H9 (cell line): ENCODE measurements at regions not wholly inside any gene's neighbourhood (a gene's known extent, or its start where the extent isn't known, plus 50 kb on each side); places are given as distances from the start of the nearest gene placed in this dataset.

Source experiments
- DNase-seq: peaks from one replicate; pipeline ENCODE4 v3.0.0-alpha.2; 2017
- H2AFZ ChIP-seq: one replicate; pipeline ENCODE4 v1.6.1; 2013; ENCODE audit warnings: mild to moderate bottlenecking, low read length, control low read depth, moderate library complexity
- H2AK5ac ChIP-seq: 2 replicates; pipeline ENCODE4 v1.6.1; 2013; ENCODE audit warnings: low read length, control low read depth, mixed read lengths; ENCODE audit not compliant: insufficient read length
- H2BK120ac ChIP-seq: one replicate; pipeline ENCODE4 v1.6.1; 2013; ENCODE audit warnings: low read depth, mild to moderate bottlenecking, low read length, control low read depth, inconsistent platforms; ENCODE audit not compliant: poor library complexity, severe bottlenecking
- H2BK12ac ChIP-seq: 2 replicates; pipeline ENCODE4 v1.6.1; 2013; ENCODE audit warnings: low read length, control low read depth, mixed read lengths, low read depth; ENCODE audit not compliant: insufficient read length
- H2BK15ac ChIP-seq: 2 replicates; pipeline ENCODE4 v1.6.1; 2013; ENCODE audit warnings: low read depth, low read length, control low read depth
- H2BK20ac ChIP-seq: one replicate; pipeline ENCODE4 v1.6.1; 2013; ENCODE audit warnings: low read depth, mild to moderate bottlenecking, low read length, control low read depth, inconsistent platforms; ENCODE audit not compliant: poor library complexity, severe bottlenecking
- H2BK5ac ChIP-seq: 2 replicates; pipeline ENCODE4 v1.6.1; 2013; ENCODE audit warnings: low read length, control low read depth, mixed read lengths; ENCODE audit not compliant: insufficient read length
- H3K14ac ChIP-seq: 2 replicates; pipeline ENCODE4 v1.6.1; 2013; ENCODE audit warnings: low read length, control low read depth; ENCODE audit not compliant: insufficient read depth
- H3K18ac ChIP-seq: 2 replicates; pipeline ENCODE4 v1.6.1; 2013; ENCODE audit warnings: low read depth, mild to moderate bottlenecking, mixed read lengths, low read length, control low read depth; ENCODE audit not compliant: insufficient read length
- H3K23ac ChIP-seq: 2 replicates; pipeline ENCODE4 v1.6.1; 2013; ENCODE audit warnings: low read length, control low read depth, mixed read lengths, low read depth; ENCODE audit not compliant: insufficient read length
- H3K23me2 ChIP-seq: 2 replicates; pipeline ENCODE4 v1.6.1; 2013; ENCODE audit warnings: low read depth, mild to moderate bottlenecking, mixed read lengths, low read length, control low read depth; ENCODE audit not compliant: insufficient read length, poor library complexity, severe bottlenecking
- H3K27ac ChIP-seq: 2 replicates; pipeline ENCODE4 v1.5.1; 2013; ENCODE audit warnings: low read length, control low read depth, mixed read lengths, low read depth; ENCODE audit not compliant: insufficient read length
- H3K27me3 ChIP-seq: 2 replicates; pipeline ENCODE4 v1.6.1; 2013; ENCODE audit warnings: low read length, control low read depth, inconsistent platforms; ENCODE audit not compliant: insufficient read depth
- H3K4ac ChIP-seq: 2 replicates; pipeline ENCODE4 v1.6.1; 2013; ENCODE audit warnings: low read depth, mild to moderate bottlenecking, control low read depth, inconsistent platforms, low read length, moderate library complexity
- H3K4me1 ChIP-seq: 2 replicates; pipeline ENCODE4 v1.6.1; 2013; ENCODE audit warnings: low read length, control low read depth, inconsistent platforms; ENCODE audit not compliant: insufficient read depth
- H3K4me2 ChIP-seq: 2 replicates; pipeline ENCODE4 v1.6.1; 2013; ENCODE audit warnings: low read length, control low read depth, mixed read lengths; ENCODE audit not compliant: insufficient read length, insufficient read depth
- H3K56ac ChIP-seq: 2 replicates; pipeline ENCODE4 v1.6.1; 2013; ENCODE audit warnings: low read depth, mild to moderate bottlenecking, mixed read lengths, low read length, control low read depth; ENCODE audit not compliant: insufficient read length
- H3K79me1 ChIP-seq: 2 replicates; pipeline ENCODE4 v1.6.1; 2013; ENCODE audit warnings: low read depth, mild to moderate bottlenecking, moderate library complexity, low read length, control low read depth, inconsistent platforms; ENCODE audit not compliant: insufficient read depth, poor library complexity, severe bottlenecking
- H3K79me2 ChIP-seq: 2 replicates; pipeline ENCODE4 v1.6.1; 2013; ENCODE audit warnings: low read length, control low read depth, inconsistent platforms; ENCODE audit not compliant: insufficient read depth
- H3K9ac ChIP-seq: 2 replicates; pipeline ENCODE4 v1.6.1; 2013; ENCODE audit warnings: low read length, control low read depth, mixed read lengths; ENCODE audit not compliant: insufficient read length; ENCODE audit errors: extremely low read depth
- H3K9me3 ChIP-seq: one replicate; pipeline ENCODE4 v1.6.1; 2013; ENCODE audit warnings: low read depth, low read length, inconsistent platforms; ENCODE audit not compliant: control insufficient read depth
- H3T11ph ChIP-seq: one replicate; pipeline ENCODE4 v1.6.1; 2013; ENCODE audit warnings: mild to moderate bottlenecking, low read length, control low read depth, inconsistent platforms
- H4K20me1 ChIP-seq: one replicate; pipeline ENCODE4 v1.6.1; 2013; ENCODE audit not compliant: control insufficient read depth, insufficient read length, insufficient read depth
- H4K5ac ChIP-seq: 2 replicates; pipeline ENCODE4 v1.6.1; 2013; ENCODE audit warnings: low read depth, mild to moderate bottlenecking, mixed read lengths, low read length, control low read depth; ENCODE audit not compliant: insufficient read length
- H4K8ac ChIP-seq: replicated peaks from 2 replicates; pipeline ENCODE4 v1.6.1; 2013; ENCODE audit warnings: low read length, control low read depth, mixed read lengths, low read depth; ENCODE audit not compliant: insufficient read length
- H4K91ac ChIP-seq: 2 replicates; pipeline ENCODE4 v1.6.1; 2013; ENCODE audit warnings: low read depth, mild to moderate bottlenecking, moderate library complexity, mixed read lengths, low read length, control low read depth; ENCODE audit not compliant: insufficient read length
- H3K27ac Mint-ChIP-seq, 3 experiments: 2 replicates in 2 of 3; 3 replicates in 1 of 3; pipeline ENCODE4 v1.8.0; 2020 to 2021; ENCODE audit warnings: mixed read lengths in 3 of 3, mild to moderate bottlenecking in 1 of 3, moderate library complexity in 1 of 3
- H3K27me3 Mint-ChIP-seq: 2 replicates; pipeline ENCODE4 v1.8.0; 2021; ENCODE audit warnings: low read depth, mild to moderate bottlenecking, moderate library complexity, mixed read lengths
- H3K36me3 Mint-ChIP-seq, 3 experiments: 2 replicates in 2 of 3; 3 replicates in 1 of 3; pipeline ENCODE4 v1.8.0; 2020 to 2021; ENCODE audit warnings: low read depth in 3 of 3, mixed read lengths in 3 of 3; ENCODE audit not compliant: insufficient read depth in 1 of 3
- H3K4me1 Mint-ChIP-seq, 2 experiments: 2 replicates each; pipeline ENCODE4 v1.8.0; 2020; ENCODE audit warnings: mixed read lengths in 2 of 2
- H3K4me3 Mint-ChIP-seq, 2 experiments: 2 replicates in 1 of 2; 3 replicates in 1 of 2; pipeline ENCODE4 v1.8.0; 2020 to 2021; ENCODE audit warnings: mild to moderate bottlenecking in 2 of 2, mixed read lengths in 2 of 2, moderate library complexity in 1 of 2
- H3K9me3 Mint-ChIP-seq, 2 experiments: 2 replicates in 1 of 2; 3 replicates in 1 of 2; pipeline ENCODE4 v1.8.0; 2020; ENCODE audit warnings: mild to moderate bottlenecking in 2 of 2, mixed read lengths in 2 of 2, moderate library complexity in 1 of 2
- WGBS: extraction: QIAGEN DNeasy Blood & Tissue Kit; methylation state at CpG from one replicate; pipeline ENCODE4 v1.1.7; 2013; ENCODE audit warnings: missing lambda C conversion rate, low lambda C conversion rate, mixed read lengths; ENCODE audit not compliant: insufficient read length; ENCODE audit errors: extremely low coverage; 5-methylcytosine and 5-hydroxymethylcytosine counted together
- TF ChIP-seq, protein P1 (sequence below): fragments of 200-600 bp; sonication (generic); conservative IDR thresholded peaks from 3 replicates; pipeline ENCODE4 v1.8.0; 2021; ENCODE audit warnings: antibody characterized with exemption, mild to moderate bottlenecking

DNA sequence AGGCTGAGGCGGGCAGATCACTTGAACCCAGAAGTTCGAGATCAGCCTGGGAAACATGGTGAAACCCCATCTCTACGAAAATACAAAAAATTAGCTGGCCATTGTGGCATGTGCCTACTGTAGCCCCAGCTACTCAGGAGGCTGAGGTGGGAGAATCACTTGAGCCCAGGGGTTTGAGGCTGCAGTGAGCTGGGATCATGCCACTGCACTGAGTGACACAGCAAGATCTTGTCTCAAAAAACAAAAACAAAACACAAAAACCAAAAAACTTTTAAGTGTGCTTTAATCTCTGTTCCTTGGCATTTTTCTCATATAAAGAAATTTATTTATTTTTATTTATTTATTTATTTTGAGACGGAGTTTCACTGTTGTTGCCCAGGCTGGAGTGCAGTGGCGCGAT, 208.2 kb downstream of the URB2 start:
- H2BK5ac ChIP-seq, result no peak overlapping the region
- H3K9me3 ChIP-seq, result no peaks in the 10 kb centered on the region
- H2BK12ac ChIP-seq, result no peak overlapping the region
- no peak overlapping the region for H4K5ac ChIP-seq
- H4K20me1 ChIP-seq, result no peaks in the 10 kb centered on the region
- H3K79me1 ChIP-seq, result no peaks in the 10 kb centered on the region
- peaks cover 2 to 5% of the 10 kb centered on the region in 2 experiments; a peak in 3 of 4 replicates for H3K4me1 Mint-ChIP-seq
- no peak overlapping the region for H3K4me2 ChIP-seq
- H3K4me1 ChIP-seq, result no peaks in the 10 kb centered on the region
- no peak overlapping the region for H2BK15ac ChIP-seq
- H3K27ac ChIP-seq, result no peak overlapping the region
- no peak overlapping the region for H2AK5ac ChIP-seq
- no peak overlapping the region for H3K14ac ChIP-seq
- no peaks in the 10 kb centered on the region for H3K9me3 Mint-ChIP-seq
- H3K18ac ChIP-seq, result no peak overlapping the region
- no peak overlapping the region for H3K23ac ChIP-seq
- no peak overlapping the region for H3T11ph ChIP-seq
- H3K36me3 Mint-ChIP-seq, result no peaks in the 10 kb centered on the region
- no peaks in the 10 kb centered on the region; the same call in 1 of the 2 replicates for H3K27me3 Mint-ChIP-seq
- H3K79me2 ChIP-seq, result no peaks in the 10 kb centered on the region
- H2BK20ac ChIP-seq, result no peak overlapping the region
- H4K91ac ChIP-seq, result no peak overlapping the region
- no CpG with 5 or more reads among the region's 6 CpGs for WGBS
- H2AFZ ChIP-seq, result no peak overlapping the region
- H3K27me3 ChIP-seq, result no peaks in the 10 kb centered on the region
- TF ChIP-seq, protein P1, sequence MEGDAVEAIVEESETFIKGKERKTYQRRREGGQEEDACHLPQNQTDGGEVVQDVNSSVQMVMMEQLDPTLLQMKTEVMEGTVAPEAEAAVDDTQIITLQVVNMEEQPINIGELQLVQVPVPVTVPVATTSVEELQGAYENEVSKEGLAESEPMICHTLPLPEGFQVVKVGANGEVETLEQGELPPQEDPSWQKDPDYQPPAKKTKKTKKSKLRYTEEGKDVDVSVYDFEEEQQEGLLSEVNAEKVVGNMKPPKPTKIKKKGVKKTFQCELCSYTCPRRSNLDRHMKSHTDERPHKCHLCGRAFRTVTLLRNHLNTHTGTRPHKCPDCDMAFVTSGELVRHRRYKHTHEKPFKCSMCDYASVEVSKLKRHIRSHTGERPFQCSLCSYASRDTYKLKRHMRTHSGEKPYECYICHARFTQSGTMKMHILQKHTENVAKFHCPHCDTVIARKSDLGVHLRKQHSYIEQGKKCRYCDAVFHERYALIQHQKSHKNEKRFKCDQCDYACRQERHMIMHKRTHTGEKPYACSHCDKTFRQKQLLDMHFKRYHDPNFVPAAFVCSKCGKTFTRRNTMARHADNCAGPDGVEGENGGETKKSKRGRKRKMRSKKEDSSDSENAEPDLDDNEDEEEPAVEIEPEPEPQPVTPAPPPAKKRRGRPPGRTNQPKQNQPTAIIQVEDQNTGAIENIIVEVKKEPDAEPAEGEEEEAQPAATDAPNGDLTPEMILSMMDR, result no peak
- no peak overlapping the region for H3K56ac ChIP-seq
- DNase-seq, result no peak
- no peak overlapping the region for H3K4me3 Mint-ChIP-seq
- H2BK120ac ChIP-seq, result no peak overlapping the region
- no peak overlapping the region for H3K9ac ChIP-seq
- H4K8ac ChIP-seq, result no peak overlapping the region
- no peak overlapping the region for H3K4ac ChIP-seq
- no peaks in the 10 kb centered on the region for H3K23me2 ChIP-seq
- H3K27ac Mint-ChIP-seq, result no peak overlapping the region
